GM12874 (cell line): ENCODE measurements at regions not wholly inside any gene's neighbourhood (a gene's known extent, or its start where the extent isn't known, plus 50 kb on each side); places are given as distances from the start of the nearest gene placed in this dataset.

Source experiments
- TF ChIP-seq, protein P1 (sequence below): IDR thresholded peaks from 2 replicates; pipeline ENCODE4 v1.5.1; 2011; ENCODE audit warnings: low read depth, mild to moderate bottlenecking, control low read depth, low read length, moderate library complexity; ENCODE audit not compliant: insufficient read depth

DNA sequence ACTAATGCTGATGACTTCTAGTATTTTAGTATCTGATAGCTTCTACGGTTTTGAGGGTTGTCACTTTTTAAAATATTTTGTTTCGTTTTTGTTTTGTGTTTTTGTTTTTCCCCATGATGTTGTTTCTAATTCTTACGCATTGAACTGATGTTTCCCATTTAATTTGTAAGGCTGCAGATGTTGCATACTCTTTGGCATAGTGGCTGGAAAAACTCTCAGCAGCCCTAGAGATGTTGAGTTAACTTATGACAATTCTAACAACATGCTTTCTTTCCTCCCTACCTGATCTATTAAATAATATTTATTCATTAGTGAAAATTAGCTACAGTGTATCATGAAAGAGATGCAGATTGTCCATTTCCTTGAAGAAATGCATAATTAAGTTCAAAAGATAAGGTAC is 559.3 kb upstream of the GRM7 start:
- TF ChIP-seq, protein P1, sequence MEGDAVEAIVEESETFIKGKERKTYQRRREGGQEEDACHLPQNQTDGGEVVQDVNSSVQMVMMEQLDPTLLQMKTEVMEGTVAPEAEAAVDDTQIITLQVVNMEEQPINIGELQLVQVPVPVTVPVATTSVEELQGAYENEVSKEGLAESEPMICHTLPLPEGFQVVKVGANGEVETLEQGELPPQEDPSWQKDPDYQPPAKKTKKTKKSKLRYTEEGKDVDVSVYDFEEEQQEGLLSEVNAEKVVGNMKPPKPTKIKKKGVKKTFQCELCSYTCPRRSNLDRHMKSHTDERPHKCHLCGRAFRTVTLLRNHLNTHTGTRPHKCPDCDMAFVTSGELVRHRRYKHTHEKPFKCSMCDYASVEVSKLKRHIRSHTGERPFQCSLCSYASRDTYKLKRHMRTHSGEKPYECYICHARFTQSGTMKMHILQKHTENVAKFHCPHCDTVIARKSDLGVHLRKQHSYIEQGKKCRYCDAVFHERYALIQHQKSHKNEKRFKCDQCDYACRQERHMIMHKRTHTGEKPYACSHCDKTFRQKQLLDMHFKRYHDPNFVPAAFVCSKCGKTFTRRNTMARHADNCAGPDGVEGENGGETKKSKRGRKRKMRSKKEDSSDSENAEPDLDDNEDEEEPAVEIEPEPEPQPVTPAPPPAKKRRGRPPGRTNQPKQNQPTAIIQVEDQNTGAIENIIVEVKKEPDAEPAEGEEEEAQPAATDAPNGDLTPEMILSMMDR, result no peak

DNA sequence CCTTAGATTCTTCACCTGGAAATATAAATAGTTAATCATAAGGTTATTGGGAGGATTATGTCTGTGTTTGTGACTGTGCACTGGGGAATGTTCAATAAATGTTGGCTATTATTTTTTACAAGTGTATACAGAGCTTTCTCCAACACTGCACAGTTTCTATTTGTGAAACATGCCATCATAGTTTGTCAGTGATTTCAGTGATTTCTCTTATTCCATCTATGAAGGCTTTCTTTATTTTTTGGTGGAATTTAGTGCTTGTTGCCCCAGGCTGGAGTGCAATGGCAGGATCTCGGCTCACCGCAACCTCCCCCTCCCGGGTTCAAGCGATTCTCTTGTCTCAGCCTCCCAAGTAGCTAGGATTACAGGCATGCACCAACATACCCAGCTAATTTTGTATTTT is 545.0 kb upstream of the GRM7 start:
- TF ChIP-seq, protein P1, result no peak

DNA sequence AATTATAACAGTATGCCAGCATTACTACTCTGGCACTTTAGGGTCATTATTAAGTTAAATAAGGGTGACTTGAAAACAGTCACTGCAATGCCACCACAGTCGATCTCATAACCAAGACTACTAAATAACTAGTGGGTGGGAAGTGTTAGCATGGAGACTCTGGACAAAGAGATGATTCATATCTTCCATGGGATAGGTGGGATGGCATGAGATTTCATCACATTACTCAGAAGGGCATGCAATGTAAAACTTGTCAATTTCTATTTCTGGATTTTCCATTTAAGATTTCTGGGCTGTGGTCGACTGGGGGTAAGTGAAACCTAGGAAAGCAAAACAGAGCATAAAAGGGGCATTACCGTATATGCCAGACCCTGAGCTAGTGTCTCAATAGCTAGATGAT is 538.9 kb upstream of the GRM7 start:
- TF ChIP-seq, protein P1, result no peak

DNA sequence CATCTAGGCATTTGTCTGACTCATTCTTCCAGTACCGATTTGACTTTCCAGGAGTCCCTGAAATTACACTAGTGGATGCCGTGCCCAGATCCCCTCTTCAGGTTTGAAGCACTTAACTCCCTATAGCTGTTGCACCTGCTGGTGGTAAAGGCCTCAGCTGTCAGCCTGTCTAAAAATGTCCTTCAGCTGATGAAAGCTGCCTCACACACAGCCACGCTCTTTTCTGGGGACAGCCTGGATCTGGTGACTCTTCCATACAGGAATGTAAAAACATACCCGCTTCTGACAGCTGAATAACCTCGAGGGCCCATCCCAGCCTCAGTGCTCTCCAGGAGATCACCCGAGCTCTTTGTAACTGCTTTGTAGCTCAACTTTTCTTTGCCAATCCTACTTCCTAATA is 534.1 kb upstream of the GRM7 start:
- TF ChIP-seq, protein P1, result no peak

DNA sequence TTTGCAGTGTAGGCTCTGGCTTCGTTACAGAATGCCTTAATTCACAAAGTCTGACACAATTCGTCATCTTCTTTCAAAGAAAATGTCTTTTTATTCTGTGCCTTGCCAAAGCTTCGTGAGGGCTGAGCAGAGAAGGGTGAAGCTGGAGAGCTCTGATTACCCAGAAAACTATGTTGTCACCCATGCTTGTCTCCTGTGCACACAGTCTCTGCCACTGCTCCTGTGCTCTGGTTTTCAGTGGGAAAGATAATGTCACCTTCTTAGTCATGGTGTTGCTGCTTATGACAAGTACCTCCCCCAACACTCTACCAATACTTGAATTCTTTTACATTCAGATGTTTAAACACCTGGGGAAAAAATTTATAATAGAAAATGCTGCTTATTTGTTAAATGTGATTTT is 509.2 kb upstream of the GRM7 start:
- TF ChIP-seq, protein P1, result no peak

DNA sequence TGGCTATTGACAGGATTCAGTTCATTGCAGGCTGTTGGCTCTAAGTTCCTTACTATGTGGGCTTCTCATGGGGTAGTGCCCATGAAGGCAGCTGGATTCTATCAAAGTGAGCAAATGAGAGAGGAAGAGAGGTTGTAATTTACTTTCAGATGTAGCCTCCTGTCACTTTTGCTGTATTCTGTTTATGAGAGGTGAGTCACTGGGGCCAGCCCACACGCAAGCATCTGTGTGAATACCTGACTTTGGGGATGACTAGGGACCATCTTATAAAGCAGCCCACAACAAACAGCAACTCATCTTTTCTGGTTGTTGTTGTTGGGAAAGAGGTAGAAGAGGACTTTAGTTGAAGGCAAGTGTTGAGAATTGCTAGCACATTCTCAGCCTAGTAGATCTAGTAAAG is 506.3 kb upstream of the GRM7 start:
- TF ChIP-seq, protein P1, result no peak

DNA sequence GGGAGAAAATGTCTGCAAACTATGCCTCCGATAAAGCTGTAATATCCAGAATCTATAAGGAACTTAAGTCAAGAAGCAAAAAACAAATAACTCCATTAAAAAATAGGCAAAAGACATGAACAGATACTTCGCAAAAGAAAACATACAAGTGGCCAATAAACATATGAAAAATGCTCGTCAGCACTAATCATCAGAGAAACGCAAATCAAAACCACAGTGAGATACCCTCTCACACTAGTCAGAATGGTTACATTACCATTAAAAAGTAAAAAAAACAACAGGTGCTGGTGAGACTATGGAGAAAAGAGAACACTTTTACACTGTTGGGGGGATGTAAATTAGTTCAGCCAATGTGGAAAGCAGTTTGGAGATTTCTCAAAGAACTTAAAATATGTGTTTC is 498.5 kb upstream of the GRM7 start:
- TF ChIP-seq, protein P1, result no peak

DNA sequence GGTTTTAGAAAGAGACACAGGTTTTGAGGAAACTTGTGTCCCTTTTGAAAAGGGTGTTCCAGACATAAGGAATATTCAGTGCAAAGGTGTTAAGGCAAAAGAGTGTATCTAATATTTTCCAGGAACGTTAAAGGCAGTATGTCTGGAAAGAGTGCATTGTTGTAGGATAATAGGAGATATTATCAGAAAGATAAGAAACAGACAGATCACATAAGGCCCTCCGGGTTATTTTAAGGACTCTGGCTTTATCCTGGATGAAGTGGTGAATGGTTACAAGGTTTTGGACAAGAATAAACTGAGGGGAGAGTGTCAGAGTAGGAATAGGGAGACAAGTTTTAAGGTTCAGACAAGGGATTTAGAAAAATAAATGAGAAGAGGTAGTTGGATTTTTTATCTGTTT is 493.7 kb upstream of the GRM7 start:
- TF ChIP-seq, protein P1, result no peak
